CD14-positive monocyte (primary cell): ENCODE measurements at regions not wholly inside any gene's neighbourhood (a gene's known extent, or its start where the extent isn't known, plus 50 kb on each side); places are given as distances from the start of the nearest gene placed in this dataset.

Source experiments
- DNase-seq, 3 donors: peaks; one replicate each; pipeline ENCODE4 v3.0.0-alpha.2; 2011 to 2022
- H2AFZ ChIP-seq: 2 replicates; pipeline ENCODE4 v1.6.0; 2012; ENCODE audit warnings: mild to moderate bottlenecking, low read depth, low read length, inconsistent platforms; ENCODE audit not compliant: insufficient read depth, poor library complexity, severe bottlenecking
- H3K27ac ChIP-seq, 2 donors: 1 replicate in 1 of 2; 2 replicates in 1 of 2; pipeline ENCODE4 v1.5.1; 2012 to 2013; ENCODE audit warnings: low read length in 2 of 2, control low read depth in 1 of 2, inconsistent platforms in 1 of 2, low read depth in 1 of 2, mild to moderate bottlenecking in 1 of 2
- H3K27me3 ChIP-seq, 2 donors: one replicate each; pipeline versions ENCODE4 v1.6.0 to v1.6.1; 2011 to 2013; ENCODE audit warnings: low read length in 2 of 2; ENCODE audit not compliant: control insufficient read depth in 2 of 2, insufficient read depth in 2 of 2
- H3K36me3 ChIP-seq, 2 donors: replicated peaks in 1 of 2; 1 replicate in 1 of 2; 2 replicates in 1 of 2; pipeline versions ENCODE4 v1.5.1 to v1.6.1; 2012 to 2013; ENCODE audit warnings: low read length in 2 of 2, control low read depth in 1 of 2, inconsistent platforms in 1 of 2, mild to moderate bottlenecking in 1 of 2; ENCODE audit not compliant: insufficient read depth in 2 of 2, control insufficient read depth in 1 of 2
- H3K4me1 ChIP-seq, 2 donors: 1 replicate in 1 of 2; 2 replicates in 1 of 2; pipeline versions ENCODE4 v1.5.1 to v1.6.1; 2012 to 2013; ENCODE audit warnings: low read length in 2 of 2, control low read depth in 1 of 2, inconsistent platforms in 1 of 2, mild to moderate bottlenecking in 1 of 2, moderate library complexity in 1 of 2; ENCODE audit not compliant: insufficient read depth in 2 of 2, control insufficient read depth in 1 of 2
- H3K4me2 ChIP-seq: replicated peaks from 2 replicates; pipeline ENCODE3; 2012; ENCODE audit warnings: low read length, moderate library complexity, mild to moderate bottlenecking; ENCODE audit not compliant: poor library complexity, severe bottlenecking; ENCODE audit errors: extremely low read depth
- H3K4me3 ChIP-seq, 3 experiments: fragments of 200-600 bp in 1 of 3; sonication (generic) in 1 of 3; replicated peaks in 1 of 3; 1 replicate in 2 of 3; 2 replicates in 1 of 3; pipeline ENCODE4 v1.5.1; 2011 to 2013; ENCODE audit warnings: low read length in 3 of 3, mild to moderate bottlenecking in 3 of 3, control low read depth in 2 of 3, low read depth in 2 of 3, inconsistent platforms in 1 of 3, moderate library complexity in 1 of 3
- H3K79me2 ChIP-seq: 2 replicates; pipeline ENCODE4 v1.6.0; 2012; ENCODE audit warnings: mild to moderate bottlenecking, control low read depth, inconsistent platforms, low read length, moderate library complexity; ENCODE audit not compliant: insufficient read depth
- H3K9ac ChIP-seq: 2 replicates; pipeline ENCODE4 v1.6.0; 2017; ENCODE audit warnings: low read length, mild to moderate bottlenecking; ENCODE audit not compliant: insufficient read depth, poor library complexity, severe bottlenecking
- H3K9me3 ChIP-seq, 2 donors: replicated peaks in 1 of 2; 1 replicate in 1 of 2; 2 replicates in 1 of 2; pipeline versions ENCODE4 v1.5.1 to v1.6.1; 2012 to 2013; ENCODE audit warnings: low read length in 2 of 2, control low read depth in 1 of 2; ENCODE audit not compliant: control insufficient read depth in 1 of 2, insufficient read depth in 1 of 2
- H4K20me1 ChIP-seq: 2 replicates; pipeline ENCODE4 v1.6.0; 2012; ENCODE audit warnings: mild to moderate bottlenecking, low read length, control low read depth, moderate library complexity; ENCODE audit not compliant: insufficient read depth
- H3K27ac Mint-ChIP-seq, 7 donors: one replicate each; pipeline ENCODE4 v1.8.0; 2020; ENCODE audit warnings: mild to moderate bottlenecking in 7 of 7, mixed read lengths in 7 of 7, moderate library complexity in 6 of 7, inconsistent platforms in 2 of 7
- H3K27me3 Mint-ChIP-seq, 3 donors: one replicate each; pipeline ENCODE4 v1.8.0; 2021 to 2022; ENCODE audit warnings: low read depth in 3 of 3, mild to moderate bottlenecking in 3 of 3, mixed read lengths in 3 of 3, moderate library complexity in 3 of 3, inconsistent platforms in 1 of 3
- H3K36me3 Mint-ChIP-seq, 2 donors: one replicate each; pipeline ENCODE4 v1.8.0; 2020; ENCODE audit warnings: mixed read lengths in 2 of 2, inconsistent platforms in 1 of 2, mild to moderate bottlenecking in 1 of 2
- H3K4me1 Mint-ChIP-seq: one replicate; pipeline ENCODE4 v1.8.0; 2020; ENCODE audit warnings: mild to moderate bottlenecking, mixed read lengths
- H3K4me3 Mint-ChIP-seq, 2 donors: one replicate each; pipeline ENCODE4 v1.8.0; 2020; ENCODE audit warnings: mild to moderate bottlenecking in 2 of 2, mixed read lengths in 2 of 2, moderate library complexity in 1 of 2
- H3K9me3 Mint-ChIP-seq, 7 donors: one replicate each; pipeline ENCODE4 v1.8.0; 2020 to 2022; ENCODE audit warnings: mixed read lengths in 7 of 7, mild to moderate bottlenecking in 6 of 7, moderate library complexity in 6 of 7, inconsistent platforms in 2 of 7
- CTCF ChIP-seq: fragments of 200-600 bp; IDR thresholded peaks from one replicate; pipeline ENCODE4 v1.8.0; 2022; ENCODE audit warnings: antibody characterized with exemption, mild to moderate bottlenecking
- WGBS: methylation state at CpG from one replicate; pipeline ENCODE4 v1.1.5; 2013; ENCODE audit warnings: missing lambda C conversion rate; ENCODE audit not compliant: insufficient coverage; 5-methylcytosine and 5-hydroxymethylcytosine counted together
- intact Hi-C, 2 donors: fragments of 100-400 bp; cut with micrococcal nuclease; formaldehyde crosslinking; loops; one replicate each; pipeline versions ENCODE4 v1.15.0 to v1.15.1; 2023

- Histone ChIP-seq H2AFZ (no peak overlapping the region), H3K4me1 (no peaks in the 10 kb centered on the region), H3K36me3 (no peaks in the 10 kb centered on the region), H3K9me3 (no peaks in the 10 kb centered on the region), H3K27ac (no peak overlapping the region), H3K27me3 (no peaks in the 10 kb centered on the region), H3K79me2 (no peaks in the 10 kb centered on the region), H3K9ac (no peak overlapping the region), H4K20me1 (no peaks in the 10 kb centered on the region), H3K4me2 (no peak overlapping the region), H3K4me3 (no peak overlapping the region)
- H3K27me3 Mint-ChIP-seq = peaks cover 0 to 2% (median 0%) of the 10 kb centered on the region in 3 donors
- H3K4me1 Mint-ChIP-seq = no peaks in the 10 kb centered on the region
- intact Hi-C loops = loop anchor here in 1 of 2 donors (10.0 kb wide), 1 partner anchor 60 kb away; no protein-coding TSS in a partner anchor
- no peaks in the 10 kb centered on the region for H3K36me3 Mint-ChIP-seq
- no peak for TF ChIP-seq CTCF
- H3K27ac Mint-ChIP-seq = no peak overlapping the region
- H3K9me3 Mint-ChIP-seq = peaks cover 0 to 4% (median 3%) of the 10 kb centered on the region in 7 donors
- H3K4me3 Mint-ChIP-seq = no peak overlapping the region
- 50% methylated on average over 1 of the region's 4 CpGs for WGBS
- DNase-seq = no peak
These were observed 199.7 kb downstream of the ADCYAP1 start for GRCh38 chr18:1104181-1104881.

- DNase-seq = no peak
- Histone ChIP-seq H3K27me3 (no peaks in the 10 kb centered on the region), H4K20me1 (no peaks in the 10 kb centered on the region), H3K9me3 (peaks cover 0 to 6% of the 10 kb centered on the region in 2 donors), H2AFZ (no peak overlapping the region), H3K79me2 (no peaks in the 10 kb centered on the region), H3K4me3 (no peak overlapping the region), H3K4me2 (no peak overlapping the region), H3K4me1 (no peaks in the 10 kb centered on the region), H3K36me3 (no peaks in the 10 kb centered on the region), H3K27ac (no peak overlapping the region), H3K9ac (no peak overlapping the region)
- Mint-ChIP-seq H3K9me3 (peaks cover 0 to 6% (median 1%) of the 10 kb centered on the region in 7 donors), H3K27ac (no peak overlapping the region), H3K36me3 (no peaks in the 10 kb centered on the region), H3K27me3 (no peaks in the 10 kb centered on the region), H3K4me3 (no peak overlapping the region), H3K4me1 (no peaks in the 10 kb centered on the region)
- intact Hi-C loops = no loop called here
- no CpG with 5 or more reads among the region's 2 CpGs for WGBS
- no peak for TF ChIP-seq CTCF
These were observed 219.8 kb downstream of the ADCYAP1 start for GRCh38 chr18:1124495-1124894.
